ENCODE measurements at regions not wholly inside any gene's neighbourhood (a gene's known extent, or its start where the extent isn't known, plus 50 kb on each side); places are given as distances from the start of the nearest gene placed in this dataset.

DNA sequence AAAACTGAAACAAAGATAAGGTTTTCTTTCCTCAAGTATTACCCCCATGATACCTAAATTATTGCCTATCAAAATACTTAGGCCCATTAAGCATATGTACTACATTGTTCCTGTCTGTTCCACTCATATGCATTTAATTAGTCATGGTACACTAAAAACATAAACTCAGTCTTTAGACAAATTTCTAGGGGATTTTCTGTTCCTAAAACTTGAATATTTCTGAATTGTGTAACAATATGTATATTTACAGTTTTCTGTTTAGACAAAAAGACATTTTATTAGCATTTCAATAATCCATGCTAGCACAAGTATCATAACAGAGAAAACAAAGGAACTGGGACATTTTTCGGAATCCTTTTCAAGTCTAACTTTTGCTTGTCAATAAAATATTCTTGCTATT lies 234.2 kb downstream of the CRPPA start:
- H3K27me3 ChIP-seq (ENCODE audit: control insufficient read depth, insufficient read depth, low read length), result no peaks in the 10 kb centered on the region
- no peaks in the 10 kb centered on the region for H3K36me3 ChIP-seq (ENCODE audit: control insufficient read depth, insufficient read depth, low read length)
- no peaks in the 10 kb centered on the region for H3K4me1 ChIP-seq (ENCODE audit: control insufficient read depth, insufficient read depth, low read length)
- H3K9ac ChIP-seq (ENCODE audit: low read depth, low read length), result no peak overlapping the region
- no peak overlapping the region for H3K4me3 ChIP-seq (ENCODE audit: low read depth, low read length)
- no peak overlapping the region for H3K27ac ChIP-seq (ENCODE audit: low read depth, low read length)
- no peaks in the 10 kb centered on the region for H3K9me3 ChIP-seq (ENCODE audit: control insufficient read depth, insufficient read depth, low read length)

DNA sequence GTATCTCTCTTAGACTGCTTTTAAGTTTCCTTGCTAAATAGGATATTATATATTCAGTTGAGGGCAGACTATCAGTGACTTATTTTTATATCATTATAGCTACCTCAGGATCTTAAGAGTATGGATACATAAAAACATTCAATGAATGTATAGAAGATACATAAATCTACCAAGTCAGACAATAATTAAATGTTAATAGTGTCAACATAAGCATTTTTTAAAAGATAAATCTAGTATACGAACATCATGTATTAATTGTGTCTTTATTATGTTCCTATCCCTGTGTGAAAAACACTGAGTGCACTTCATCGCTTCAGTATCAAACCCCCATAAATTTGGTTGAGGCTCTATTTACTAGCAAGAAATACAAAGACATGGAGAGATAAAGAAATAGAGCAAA lies 242.8 kb downstream of the CRPPA start:
- no peaks in the 10 kb centered on the region for H3K9me3 ChIP-seq (ENCODE audit: control insufficient read depth, insufficient read depth, low read length)
- H3K27ac ChIP-seq (ENCODE audit: low read depth, low read length), result no peak overlapping the region
- no peak overlapping the region for H3K9ac ChIP-seq (ENCODE audit: low read depth, low read length)
- H3K4me3 ChIP-seq (ENCODE audit: low read depth, low read length), result no peak overlapping the region
- H3K36me3 ChIP-seq (ENCODE audit: control insufficient read depth, insufficient read depth, low read length), result no peaks in the 10 kb centered on the region
- no peaks in the 10 kb centered on the region for H3K27me3 ChIP-seq (ENCODE audit: control insufficient read depth, insufficient read depth, low read length)
- H3K4me1 ChIP-seq (ENCODE audit: control insufficient read depth, insufficient read depth, low read length), result no peaks in the 10 kb centered on the region

- H3K36me3 ChIP-seq (ENCODE audit: control insufficient read depth, insufficient read depth, low read length), result no peaks in the 10 kb centered on the region
- no peak overlapping the region for H3K4me3 ChIP-seq (ENCODE audit: low read depth, low read length)
- H3K4me1 ChIP-seq (ENCODE audit: control insufficient read depth, insufficient read depth, low read length), result no peaks in the 10 kb centered on the region
- no peak overlapping the region for H3K9ac ChIP-seq (ENCODE audit: low read depth, low read length)
- H3K27ac ChIP-seq (ENCODE audit: low read depth, low read length), result no peak overlapping the region
- H3K9me3 ChIP-seq (ENCODE audit: control insufficient read depth, insufficient read depth, low read length), result no peaks in the 10 kb centered on the region
- H3K27me3 ChIP-seq (ENCODE audit: control insufficient read depth, insufficient read depth, low read length), result no peaks in the 10 kb centered on the region
These were observed 243.2 kb downstream of the CRPPA start for GRCh38 chr7:16178092-16178491.

- Histone ChIP-seq H3K9me3 (ENCODE audit: control insufficient read depth, insufficient read depth, low read length) (no peaks in the 10 kb centered on the region), H3K4me3 (ENCODE audit: low read depth, low read length) (no peak overlapping the region), H3K36me3 (ENCODE audit: control insufficient read depth, insufficient read depth, low read length) (no peaks in the 10 kb centered on the region), H3K27ac (ENCODE audit: low read depth, low read length) (no peak overlapping the region), H3K9ac (ENCODE audit: low read depth, low read length) (no peak overlapping the region), H3K4me1 (ENCODE audit: control insufficient read depth, insufficient read depth, low read length) (no peaks in the 10 kb centered on the region), H3K27me3 (ENCODE audit: control insufficient read depth, insufficient read depth, low read length) (no peaks in the 10 kb centered on the region)
These were observed 247.1 kb downstream of the CRPPA start for GRCh38 chr7:16174253-16174652.

DNA sequence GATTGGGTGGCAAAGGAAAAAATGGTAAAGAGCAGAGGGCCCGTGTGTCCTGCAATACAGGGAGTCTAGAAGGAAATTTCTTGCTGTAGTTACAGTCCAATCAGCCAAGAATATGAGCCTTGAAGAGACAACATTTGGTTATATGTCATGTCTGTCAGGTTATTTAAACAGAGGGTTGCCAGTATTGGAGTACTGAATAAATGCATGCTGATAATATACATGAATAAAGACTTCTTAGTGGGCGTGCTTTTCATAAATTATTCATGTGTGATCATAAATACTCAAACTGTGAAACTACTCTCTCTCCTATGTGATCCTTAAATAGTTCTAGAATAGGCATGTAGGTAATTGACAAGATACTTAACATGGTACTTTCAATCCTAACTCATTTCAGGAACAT lies 249.0 kb downstream of the CRPPA start:
- H3K9me3 ChIP-seq (ENCODE audit: control insufficient read depth, insufficient read depth, low read length), result no peaks in the 10 kb centered on the region
- H3K9ac ChIP-seq (ENCODE audit: low read depth, low read length), result no peak overlapping the region
- no peak overlapping the region for H3K27ac ChIP-seq (ENCODE audit: low read depth, low read length)
- no peaks in the 10 kb centered on the region for H3K27me3 ChIP-seq (ENCODE audit: control insufficient read depth, insufficient read depth, low read length)
- H3K36me3 ChIP-seq (ENCODE audit: control insufficient read depth, insufficient read depth, low read length), result no peaks in the 10 kb centered on the region
- no peaks in the 10 kb centered on the region for H3K4me1 ChIP-seq (ENCODE audit: control insufficient read depth, insufficient read depth, low read length)
- H3K4me3 ChIP-seq (ENCODE audit: low read depth, low read length), result no peak overlapping the region

GRCh38 chr7:16171928-16172327 lies 249.4 kb downstream of the CRPPA start:
- H3K9me3 ChIP-seq (ENCODE audit: control insufficient read depth, insufficient read depth, low read length), result no peaks in the 10 kb centered on the region
- no peaks in the 10 kb centered on the region for H3K36me3 ChIP-seq (ENCODE audit: control insufficient read depth, insufficient read depth, low read length)
- no peak overlapping the region for H3K4me3 ChIP-seq (ENCODE audit: low read depth, low read length)
- H3K27me3 ChIP-seq (ENCODE audit: control insufficient read depth, insufficient read depth, low read length), result no peaks in the 10 kb centered on the region
- H3K9ac ChIP-seq (ENCODE audit: low read depth, low read length), result no peak overlapping the region
- no peak overlapping the region for H3K27ac ChIP-seq (ENCODE audit: low read depth, low read length)
- no peaks in the 10 kb centered on the region for H3K4me1 ChIP-seq (ENCODE audit: control insufficient read depth, insufficient read depth, low read length)

- Histone ChIP-seq H3K27ac (ENCODE audit: low read depth, low read length) (no peak overlapping the region), H3K9ac (ENCODE audit: low read depth, low read length) (no peak overlapping the region), H3K27me3 (ENCODE audit: control insufficient read depth, insufficient read depth, low read length) (no peaks in the 10 kb centered on the region), H3K4me1 (ENCODE audit: control insufficient read depth, insufficient read depth, low read length) (no peaks in the 10 kb centered on the region), H3K4me3 (ENCODE audit: low read depth, low read length) (no peak overlapping the region), H3K9me3 (ENCODE audit: control insufficient read depth, insufficient read depth, low read length) (no peaks in the 10 kb centered on the region), H3K36me3 (ENCODE audit: control insufficient read depth, insufficient read depth, low read length) (no peaks in the 10 kb centered on the region)
These were observed 250.7 kb downstream of the CRPPA start for GRCh38 chr7:16170671-16171070.

DNA sequence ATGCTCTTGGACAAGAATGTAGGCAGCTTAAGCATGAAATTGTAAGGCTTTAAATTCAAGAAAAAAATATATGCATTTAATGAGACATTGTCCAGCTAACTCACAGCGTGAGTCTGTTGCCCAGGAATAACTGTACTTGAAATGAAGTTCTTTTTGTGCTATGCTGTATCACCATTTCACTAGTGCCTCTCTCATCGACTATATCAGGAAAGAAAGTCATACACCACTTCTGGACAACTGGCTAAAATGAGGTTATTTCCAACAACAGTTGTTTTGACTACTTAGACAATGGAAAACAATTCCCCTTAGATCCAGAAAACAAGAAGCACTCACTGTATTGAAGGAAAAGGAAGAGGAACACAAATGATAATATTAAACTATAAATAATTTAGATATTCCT lies 251.8 kb downstream of the CRPPA start:
- Histone ChIP-seq H3K27ac (ENCODE audit: low read depth, low read length) (no peak overlapping the region), H3K4me3 (ENCODE audit: low read depth, low read length) (no peak overlapping the region), H3K9ac (ENCODE audit: low read depth, low read length) (no peak overlapping the region), H3K9me3 (ENCODE audit: control insufficient read depth, insufficient read depth, low read length) (no peaks in the 10 kb centered on the region), H3K27me3 (ENCODE audit: control insufficient read depth, insufficient read depth, low read length) (no peaks in the 10 kb centered on the region), H3K4me1 (ENCODE audit: control insufficient read depth, insufficient read depth, low read length) (no peaks in the 10 kb centered on the region), H3K36me3 (ENCODE audit: control insufficient read depth, insufficient read depth, low read length) (no peaks in the 10 kb centered on the region)

- no peak overlapping the region for H3K9ac ChIP-seq (ENCODE audit: low read depth, low read length)
- no peak overlapping the region for H3K4me3 ChIP-seq (ENCODE audit: low read depth, low read length)
- H3K9me3 ChIP-seq (ENCODE audit: control insufficient read depth, insufficient read depth, low read length), result no peaks in the 10 kb centered on the region
- H3K36me3 ChIP-seq (ENCODE audit: control insufficient read depth, insufficient read depth, low read length), result no peaks in the 10 kb centered on the region
- H3K27ac ChIP-seq (ENCODE audit: low read depth, low read length), result no peak overlapping the region
- no peaks in the 10 kb centered on the region for H3K4me1 ChIP-seq (ENCODE audit: control insufficient read depth, insufficient read depth, low read length)
- H3K27me3 ChIP-seq (ENCODE audit: control insufficient read depth, insufficient read depth, low read length), result no peaks in the 10 kb centered on the region
These were observed 253.8 kb downstream of the CRPPA start for GRCh38 chr7:16167526-16167925.

DNA sequence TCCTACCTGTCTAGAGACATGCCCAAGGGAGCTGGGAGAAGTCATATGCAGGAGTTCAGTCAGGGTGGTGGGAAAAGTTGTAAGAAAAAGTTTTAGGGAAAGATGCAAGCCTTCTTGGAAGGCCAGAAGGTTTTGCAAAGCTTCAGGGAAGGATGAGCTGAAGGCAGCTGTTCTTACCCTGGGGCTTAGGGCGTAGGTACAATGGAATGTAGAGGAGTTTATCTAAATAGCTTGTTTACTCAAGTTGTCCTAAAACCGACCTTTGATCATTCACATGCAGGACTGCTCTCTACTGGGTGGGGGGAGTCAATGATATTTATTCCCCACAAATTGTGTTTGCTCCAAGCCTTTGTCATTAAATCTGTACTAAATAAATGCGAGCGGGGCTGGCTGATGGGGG lies 277.0 kb downstream of the CRPPA start:
- H3K36me3 ChIP-seq (ENCODE audit: control insufficient read depth, insufficient read depth, low read length), result no peaks in the 10 kb centered on the region
- no peak overlapping the region for H3K4me3 ChIP-seq (ENCODE audit: low read depth, low read length)
- no peak overlapping the region for H3K27ac ChIP-seq (ENCODE audit: low read depth, low read length)
- H3K4me1 ChIP-seq (ENCODE audit: control insufficient read depth, insufficient read depth, low read length), result no peaks in the 10 kb centered on the region
- no peak overlapping the region for H3K9ac ChIP-seq (ENCODE audit: low read depth, low read length)
- peaks cover 26% of the 10 kb centered on the region for H3K9me3 ChIP-seq (ENCODE audit: control insufficient read depth, insufficient read depth, low read length)
- no peaks in the 10 kb centered on the region for H3K27me3 ChIP-seq (ENCODE audit: control insufficient read depth, insufficient read depth, low read length)

- Histone ChIP-seq H3K27me3 (ENCODE audit: control insufficient read depth, insufficient read depth, low read length) (no peaks in the 10 kb centered on the region), H3K9me3 (ENCODE audit: control insufficient read depth, insufficient read depth, low read length) (no peaks in the 10 kb centered on the region), H3K27ac (ENCODE audit: low read depth, low read length) (no peak overlapping the region), H3K9ac (ENCODE audit: low read depth, low read length) (no peak overlapping the region), H3K4me3 (ENCODE audit: low read depth, low read length) (no peak overlapping the region), H3K36me3 (ENCODE audit: control insufficient read depth, insufficient read depth, low read length) (no peaks in the 10 kb centered on the region), H3K4me1 (ENCODE audit: control insufficient read depth, insufficient read depth, low read length) (no peaks in the 10 kb centered on the region)
These were observed 283.4 kb downstream of the CRPPA start for GRCh38 chr7:16137944-16138343.

DNA sequence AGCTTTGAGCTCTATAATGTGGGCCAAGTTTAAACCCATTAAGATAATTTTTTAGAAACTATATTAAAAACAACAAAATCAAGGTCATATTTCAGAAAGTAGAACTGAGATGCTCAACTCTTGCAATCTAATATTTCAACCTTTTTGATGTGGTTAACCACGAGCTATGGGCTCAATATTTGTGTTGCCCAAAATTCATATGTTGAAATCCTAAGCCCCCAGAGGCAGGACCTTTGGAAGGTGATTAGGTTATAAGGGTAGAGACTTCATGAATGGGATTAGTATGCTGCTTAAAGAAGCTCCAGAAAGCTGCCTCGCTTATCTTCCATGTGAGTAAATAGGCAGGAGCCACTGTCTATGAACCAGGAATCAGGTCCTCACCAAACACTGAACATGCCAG lies 284.4 kb downstream of the CRPPA start:
- Histone ChIP-seq H3K9me3 (ENCODE audit: control insufficient read depth, insufficient read depth, low read length) (no peaks in the 10 kb centered on the region), H3K36me3 (ENCODE audit: control insufficient read depth, insufficient read depth, low read length) (no peaks in the 10 kb centered on the region), H3K9ac (ENCODE audit: low read depth, low read length) (no peak overlapping the region), H3K27ac (ENCODE audit: low read depth, low read length) (no peak overlapping the region), H3K4me3 (ENCODE audit: low read depth, low read length) (no peak overlapping the region), H3K27me3 (ENCODE audit: control insufficient read depth, insufficient read depth, low read length) (no peaks in the 10 kb centered on the region), H3K4me1 (ENCODE audit: control insufficient read depth, insufficient read depth, low read length) (no peaks in the 10 kb centered on the region)
